Mesothelial cell of epicardium (in vitro differentiated cells): ENCODE measurements at regions not wholly inside any gene's neighbourhood (a gene's known extent, or its start where the extent isn't known, plus 50 kb on each side); places are given as distances from the start of the nearest gene placed in this dataset.

ENCODE experiments used
- DNase-seq, 2 experiments: peaks; one replicate each; pipeline ENCODE4 v3.0.0; 2021; ENCODE audit warnings: low spot score in 2 of 2; ENCODE audit not compliant: unreplicated experiment in 2 of 2
- H3K27ac Mint-ChIP-seq: 2 replicates; pipeline ENCODE4 v1.8.0; 2021; ENCODE audit warnings: mixed read lengths
- H3K27me3 Mint-ChIP-seq: 2 replicates; pipeline ENCODE4 v1.8.0; 2021; ENCODE audit warnings: low read depth, mixed read lengths
- H3K36me3 Mint-ChIP-seq: 2 replicates; pipeline ENCODE4 v1.8.0; 2021; ENCODE audit warnings: mixed read lengths
- H3K4me1 Mint-ChIP-seq: 2 replicates; pipeline ENCODE4 v1.8.0; 2021; ENCODE audit warnings: mixed read lengths
- H3K4me3 Mint-ChIP-seq: 2 replicates; pipeline ENCODE4 v1.8.0; 2021; ENCODE audit warnings: mild to moderate bottlenecking, moderate library complexity, mixed read lengths
- H3K9me3 Mint-ChIP-seq: 2 replicates; pipeline ENCODE4 v1.8.0; 2021; ENCODE audit warnings: mixed read lengths
- TF ChIP-seq, protein P1 (sequence below): fragments of 200-600 bp; sonication (generic); IDR thresholded peaks from one replicate; pipeline ENCODE4 v1.5.0; 2021; ENCODE audit warnings: antibody characterized with exemption; ENCODE audit not compliant: unreplicated experiment

DNA sequence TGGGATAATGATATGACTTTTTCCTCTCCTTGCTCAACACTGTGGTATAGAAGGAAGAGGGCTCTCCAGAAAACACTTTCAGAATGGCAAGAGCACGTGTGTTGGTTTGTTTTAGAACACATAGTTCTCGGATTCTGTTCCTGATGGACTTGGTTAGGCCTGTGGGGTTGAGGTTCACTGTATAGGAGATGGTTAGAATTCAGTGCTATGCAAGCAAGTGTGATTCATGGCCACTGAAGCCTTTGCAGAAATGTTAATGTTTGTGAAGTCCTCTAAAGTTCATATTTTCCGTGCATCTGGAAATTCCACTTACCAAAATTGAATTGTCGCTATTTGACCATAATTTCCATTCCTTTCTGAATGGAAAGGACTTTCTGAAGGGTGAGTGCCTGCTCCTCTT is 233.2 kb upstream of the DDHD1 start:
- Mint-ChIP-seq H3K36me3 (no peaks in the 10 kb centered on the region), H3K27ac (no peak overlapping the region), H3K4me1 (no peaks in the 10 kb centered on the region), H3K27me3 (no peaks in the 10 kb centered on the region), H3K9me3 (no peaks in the 10 kb centered on the region), H3K4me3 (no peak overlapping the region)
- no peak for DNase-seq
- TF ChIP-seq, protein P1, sequence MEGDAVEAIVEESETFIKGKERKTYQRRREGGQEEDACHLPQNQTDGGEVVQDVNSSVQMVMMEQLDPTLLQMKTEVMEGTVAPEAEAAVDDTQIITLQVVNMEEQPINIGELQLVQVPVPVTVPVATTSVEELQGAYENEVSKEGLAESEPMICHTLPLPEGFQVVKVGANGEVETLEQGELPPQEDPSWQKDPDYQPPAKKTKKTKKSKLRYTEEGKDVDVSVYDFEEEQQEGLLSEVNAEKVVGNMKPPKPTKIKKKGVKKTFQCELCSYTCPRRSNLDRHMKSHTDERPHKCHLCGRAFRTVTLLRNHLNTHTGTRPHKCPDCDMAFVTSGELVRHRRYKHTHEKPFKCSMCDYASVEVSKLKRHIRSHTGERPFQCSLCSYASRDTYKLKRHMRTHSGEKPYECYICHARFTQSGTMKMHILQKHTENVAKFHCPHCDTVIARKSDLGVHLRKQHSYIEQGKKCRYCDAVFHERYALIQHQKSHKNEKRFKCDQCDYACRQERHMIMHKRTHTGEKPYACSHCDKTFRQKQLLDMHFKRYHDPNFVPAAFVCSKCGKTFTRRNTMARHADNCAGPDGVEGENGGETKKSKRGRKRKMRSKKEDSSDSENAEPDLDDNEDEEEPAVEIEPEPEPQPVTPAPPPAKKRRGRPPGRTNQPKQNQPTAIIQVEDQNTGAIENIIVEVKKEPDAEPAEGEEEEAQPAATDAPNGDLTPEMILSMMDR: no peak

DNA sequence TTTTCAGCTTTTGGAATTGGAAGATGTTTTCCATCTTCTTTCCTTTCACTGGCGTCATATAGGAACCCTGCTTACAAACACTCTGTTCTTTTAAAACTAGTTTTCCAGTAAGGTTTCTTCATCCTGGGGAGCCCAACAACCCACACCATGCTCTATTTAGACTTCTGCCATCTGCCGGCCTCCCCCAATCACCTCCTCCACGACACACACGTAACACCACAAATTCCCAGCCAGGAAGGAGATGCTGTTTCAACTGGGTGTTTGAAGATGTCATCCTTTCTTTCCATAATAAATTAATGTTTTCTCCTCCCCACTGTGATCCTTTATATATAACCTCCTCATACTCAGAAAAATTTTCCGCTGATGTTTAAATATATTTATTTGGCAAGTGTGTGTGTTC is 231.4 kb upstream of the DDHD1 start:
- Mint-ChIP-seq H3K4me3 (no peak overlapping the region), H3K27me3 (no peaks in the 10 kb centered on the region), H3K36me3 (no peaks in the 10 kb centered on the region), H3K27ac (no peak overlapping the region), H3K4me1 (no peaks in the 10 kb centered on the region), H3K9me3 (no peaks in the 10 kb centered on the region)
- TF ChIP-seq, protein P1: no peak
- no peak for DNase-seq

DNA sequence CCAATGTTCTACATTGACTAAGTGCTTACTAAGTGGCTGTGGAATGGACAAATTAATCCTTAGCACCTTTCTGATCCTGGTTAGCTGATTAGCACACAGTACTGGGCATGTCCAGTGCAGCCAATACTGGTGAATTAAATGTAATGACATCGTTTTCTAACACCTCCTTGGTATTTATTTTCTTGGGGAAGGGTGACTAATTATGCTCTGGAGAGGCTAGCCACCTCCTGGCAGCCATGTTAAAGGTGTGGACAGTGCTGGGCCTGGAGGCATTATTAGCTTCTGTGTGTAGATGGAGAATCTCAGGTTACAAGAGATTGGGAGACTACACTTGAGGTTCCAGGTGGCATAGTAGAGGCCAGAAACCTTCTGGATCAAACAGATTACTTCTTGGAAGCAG is 230.9 kb upstream of the DDHD1 start:
- Mint-ChIP-seq H3K4me3 (no peak overlapping the region), H3K27me3 (no peaks in the 10 kb centered on the region), H3K36me3 (no peaks in the 10 kb centered on the region), H3K9me3 (no peaks in the 10 kb centered on the region), H3K4me1 (no peaks in the 10 kb centered on the region), H3K27ac (no peak overlapping the region)
- TF ChIP-seq, protein P1: no peak
- no peak for DNase-seq

DNA sequence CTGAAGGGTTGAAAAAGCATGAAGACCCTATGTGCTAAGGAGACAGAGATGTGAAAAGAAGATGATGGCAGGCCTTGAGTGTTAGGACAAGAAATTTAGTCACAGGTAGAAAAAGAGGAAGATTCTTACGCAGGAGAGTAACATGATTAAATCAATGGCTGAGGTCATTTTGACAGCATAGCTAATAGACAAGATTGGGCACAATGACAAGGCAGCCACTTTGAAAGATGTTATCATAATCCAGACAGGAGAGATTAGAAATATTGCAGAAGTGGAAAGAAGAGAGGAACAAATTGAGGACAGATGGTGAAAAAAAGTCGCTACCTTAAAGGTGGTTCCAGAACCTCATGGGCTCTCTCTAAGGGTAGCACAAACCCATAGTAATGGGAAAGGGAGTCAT is 228.8 kb upstream of the DDHD1 start:
- TF ChIP-seq, protein P1: no peak
- no peaks in the 10 kb centered on the region for H3K27me3 Mint-ChIP-seq
- H3K27ac Mint-ChIP-seq: no peak overlapping the region
- no peaks in the 10 kb centered on the region for H3K9me3 Mint-ChIP-seq
- DNase-seq: no peak
- H3K36me3 Mint-ChIP-seq: no peaks in the 10 kb centered on the region
- H3K4me3 Mint-ChIP-seq: no peak overlapping the region
- H3K4me1 Mint-ChIP-seq: no peaks in the 10 kb centered on the region

DNA sequence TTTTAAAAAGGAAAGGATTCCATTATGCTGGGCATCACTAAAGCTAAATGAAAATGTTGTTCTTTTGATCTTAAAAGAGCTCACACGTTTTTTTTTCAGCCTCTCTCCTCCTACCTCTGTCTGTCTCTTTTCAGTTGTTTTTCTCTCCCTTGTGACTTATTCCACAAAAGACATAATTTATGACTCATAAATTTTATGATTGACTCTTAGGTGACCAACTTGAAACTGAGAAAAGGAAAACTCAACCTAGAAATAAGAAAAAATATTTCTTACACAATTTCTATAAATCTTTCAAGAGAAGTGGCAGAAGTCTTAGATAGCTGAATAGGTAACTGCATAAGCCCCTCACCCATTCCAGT is 227.7 kb upstream of the DDHD1 start:
- no peaks in the 10 kb centered on the region for H3K27me3 Mint-ChIP-seq
- no peaks in the 10 kb centered on the region for H3K36me3 Mint-ChIP-seq
- H3K27ac Mint-ChIP-seq: no peak overlapping the region
- H3K4me3 Mint-ChIP-seq: no peak overlapping the region
- TF ChIP-seq, protein P1: no peak
- DNase-seq: no peak
- H3K9me3 Mint-ChIP-seq: no peaks in the 10 kb centered on the region
- no peaks in the 10 kb centered on the region for H3K4me1 Mint-ChIP-seq
